ENCODE measurements at regions not wholly inside any gene's neighbourhood (a gene's known extent, or its start where the extent isn't known, plus 50 kb on each side); places are given as distances from the start of the nearest gene placed in this dataset.

GRCh38 chr2:198362740-198363139, 558.3 kb downstream of the PLCL1 start:
- no peak overlapping the region for H3K4me3 ChIP-seq (ENCODE audit: low read length)
- DNase-seq (ENCODE audit: low read depth), result no peak
- TF ChIP-seq, protein P1, sequence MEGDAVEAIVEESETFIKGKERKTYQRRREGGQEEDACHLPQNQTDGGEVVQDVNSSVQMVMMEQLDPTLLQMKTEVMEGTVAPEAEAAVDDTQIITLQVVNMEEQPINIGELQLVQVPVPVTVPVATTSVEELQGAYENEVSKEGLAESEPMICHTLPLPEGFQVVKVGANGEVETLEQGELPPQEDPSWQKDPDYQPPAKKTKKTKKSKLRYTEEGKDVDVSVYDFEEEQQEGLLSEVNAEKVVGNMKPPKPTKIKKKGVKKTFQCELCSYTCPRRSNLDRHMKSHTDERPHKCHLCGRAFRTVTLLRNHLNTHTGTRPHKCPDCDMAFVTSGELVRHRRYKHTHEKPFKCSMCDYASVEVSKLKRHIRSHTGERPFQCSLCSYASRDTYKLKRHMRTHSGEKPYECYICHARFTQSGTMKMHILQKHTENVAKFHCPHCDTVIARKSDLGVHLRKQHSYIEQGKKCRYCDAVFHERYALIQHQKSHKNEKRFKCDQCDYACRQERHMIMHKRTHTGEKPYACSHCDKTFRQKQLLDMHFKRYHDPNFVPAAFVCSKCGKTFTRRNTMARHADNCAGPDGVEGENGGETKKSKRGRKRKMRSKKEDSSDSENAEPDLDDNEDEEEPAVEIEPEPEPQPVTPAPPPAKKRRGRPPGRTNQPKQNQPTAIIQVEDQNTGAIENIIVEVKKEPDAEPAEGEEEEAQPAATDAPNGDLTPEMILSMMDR (conservative IDR thresholded peaks at IDR 0.05; ENCODE audit: low read depth, low read length), result no peak

GRCh38 chr2:198359308-198359707, 554.9 kb downstream of the PLCL1 start:
- no peak for DNase-seq (ENCODE audit: low read depth)
- no peak overlapping the region for H3K4me3 ChIP-seq (ENCODE audit: low read length)
- TF ChIP-seq, protein P1 (conservative IDR thresholded peaks at IDR 0.05; ENCODE audit: low read depth, low read length), result no peak

DNA sequence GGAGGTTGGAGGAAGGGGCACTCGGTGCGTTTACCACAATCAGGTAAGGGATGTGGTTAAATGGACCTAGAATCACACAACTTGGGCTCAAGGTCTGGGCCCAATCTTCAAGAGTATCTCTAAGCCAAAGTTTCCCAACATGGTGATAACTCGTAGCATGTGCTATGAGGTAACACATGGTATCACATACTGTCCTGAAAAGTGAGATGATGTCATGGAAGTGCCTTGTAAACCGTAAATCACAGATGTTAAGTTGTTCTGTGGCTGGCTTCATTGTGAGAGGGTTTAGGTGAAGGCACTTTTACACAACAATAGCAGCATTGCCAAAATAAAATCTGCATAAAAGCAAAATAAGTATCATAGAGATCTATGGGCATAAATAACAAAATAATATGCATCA, 551.8 kb downstream of the PLCL1 start:
- no peak overlapping the region for H3K4me3 ChIP-seq (ENCODE audit: low read length)
- no peak for DNase-seq (ENCODE audit: low read depth)
- TF ChIP-seq, protein P1 (conservative IDR thresholded peaks at IDR 0.05; ENCODE audit: low read depth, low read length), result no peak

DNA sequence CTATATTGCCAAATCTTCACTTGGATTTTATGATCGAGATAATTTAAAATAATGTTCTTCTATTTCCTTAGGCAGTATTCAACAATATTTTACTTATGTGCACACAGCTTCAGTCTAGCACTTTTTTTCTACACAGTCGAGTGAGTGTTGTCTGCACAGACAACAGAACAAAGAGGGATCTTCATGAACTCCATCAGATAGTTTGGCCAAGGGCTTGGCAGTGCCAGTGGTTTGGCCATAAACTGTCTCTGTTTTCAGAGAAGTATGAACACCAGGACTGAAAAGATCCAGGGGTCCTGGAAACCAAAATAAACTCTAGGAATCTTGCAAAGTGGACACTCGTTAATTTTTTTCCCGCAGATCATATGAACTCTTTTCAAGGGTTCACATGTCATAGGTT, 547.3 kb downstream of the PLCL1 start:
- H3K4me3 ChIP-seq (ENCODE audit: low read length), result no peak overlapping the region
- TF ChIP-seq, protein P1 (conservative IDR thresholded peaks at IDR 0.05; ENCODE audit: low read depth, low read length), result no peak
- DNase-seq (ENCODE audit: low read depth), result no peak

DNA sequence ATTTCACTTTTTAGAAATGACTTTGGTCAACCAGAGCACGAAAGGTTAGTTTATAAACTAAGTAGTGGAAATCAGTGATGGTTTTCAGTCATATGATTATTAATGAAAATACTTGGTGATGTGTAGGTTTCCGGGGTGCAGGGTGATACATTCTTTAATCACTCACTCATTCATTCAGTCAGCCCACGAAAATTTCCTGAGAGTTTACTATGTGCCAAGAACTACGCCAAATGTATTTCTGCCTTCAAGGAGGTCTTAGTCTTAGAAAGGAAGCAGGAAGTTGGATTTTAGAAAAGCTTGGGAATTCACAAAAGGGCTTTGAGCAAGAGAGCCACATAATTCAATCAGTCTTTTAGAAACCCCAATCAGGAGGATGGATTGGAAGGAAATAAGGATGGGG, 543.6 kb downstream of the PLCL1 start:
- DNase-seq (ENCODE audit: low read depth), result no peak
- TF ChIP-seq, protein P1 (conservative IDR thresholded peaks at IDR 0.05; ENCODE audit: low read depth, low read length), result no peak
- H3K4me3 ChIP-seq (ENCODE audit: low read length), result no peak overlapping the region

DNA sequence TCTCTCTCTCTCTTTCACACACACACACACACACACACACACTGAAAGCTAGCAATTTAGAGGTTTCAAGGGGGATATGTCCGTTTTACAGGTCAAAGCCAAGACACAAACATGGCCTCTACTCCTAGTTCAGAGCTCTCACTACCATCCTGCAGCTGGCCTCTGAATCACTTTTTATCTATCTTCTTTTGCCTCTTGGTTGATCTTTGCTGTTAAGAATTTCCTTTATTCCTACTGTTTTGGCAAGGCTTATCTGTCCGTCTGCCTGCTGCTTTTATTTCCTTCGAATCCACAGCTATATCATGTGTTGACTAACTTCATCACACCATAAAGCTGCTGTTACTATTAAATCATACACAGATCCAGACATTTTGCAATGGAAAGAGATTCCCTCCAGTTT, 543.0 kb downstream of the PLCL1 start:
- no peak for DNase-seq (ENCODE audit: low read depth)
- no peak overlapping the region for H3K4me3 ChIP-seq (ENCODE audit: low read length)
- TF ChIP-seq, protein P1 (conservative IDR thresholded peaks at IDR 0.05; ENCODE audit: low read depth, low read length), result no peak

- TF ChIP-seq, protein P1 (conservative IDR thresholded peaks at IDR 0.05; ENCODE audit: low read depth, low read length), result no peak
- H3K4me3 ChIP-seq (ENCODE audit: low read length), result no peak overlapping the region
- DNase-seq (ENCODE audit: low read depth), result no peak
Measured at GRCh38 chr2:198343471-198343870, 539.1 kb downstream of the PLCL1 start.

Measured in retinal pigment epithelial cell (primary cell).